ENCODE measurements at regions not wholly inside any gene's neighbourhood (a gene's known extent, or its start where the extent isn't known, plus 50 kb on each side); places are given as distances from the start of the nearest gene placed in this dataset.
"Not testable (repeated sequence)": the region's sequence is repeated elsewhere in the genome, so short reads cannot be mapped to it uniquely, and the experiment has no call there.

DNA sequence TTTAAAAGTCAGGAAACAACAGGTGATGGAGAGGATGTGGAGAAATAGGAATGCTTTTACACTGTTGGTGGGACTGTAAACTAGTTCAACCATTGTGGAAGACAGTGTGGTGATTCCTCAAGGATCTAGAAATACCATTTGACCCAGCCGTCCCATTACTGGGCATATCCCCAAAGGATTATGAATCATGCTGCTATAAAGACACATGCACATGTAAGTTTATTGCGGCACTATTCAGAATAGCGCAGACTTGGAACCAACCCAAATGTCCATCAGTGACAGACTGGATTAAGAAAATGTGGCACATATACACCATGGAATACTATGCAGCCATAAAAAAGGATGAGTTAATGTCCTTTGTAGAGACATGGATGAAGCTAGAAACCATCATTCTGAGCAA lies 359.8 kb upstream of the CCDC179 start:
- not testable (repeated sequence) for TF ChIP-seq EZH2 (IDR thresholded peaks at IDR 0.05; ENCODE audit: insufficient read depth, poor library complexity, severe bottlenecking); EZH2phosphoT487 (IDR thresholded peaks at IDR 0.05; ENCODE audit: insufficient read depth, low read depth)

Measured in GM23248 (cell line).